WTC11 (cell line): ENCODE measurements at regions not wholly inside any gene's neighbourhood (a gene's known extent, or its start where the extent isn't known, plus 50 kb on each side); places are given as distances from the start of the nearest gene placed in this dataset.

ENCODE experiments used
- ATAC-seq: fragments of 200-7000 bp; cut with Tn5 transposase; 2 replicates; pipeline ENCODE4 v1.10.0; 2021; ENCODE audit warnings: mild to moderate bottlenecking, moderate library complexity
- CTCF ChIA-PET: fragments of 300-600 bp; sonication (Branson Sonifier 250); formaldehyde crosslinking; loops from one replicate; lab custom pipeline; 2021; ENCODE audit warnings: antibody characterized with exemption; lab: Charles Lee
- POLR2A ChIA-PET: fragments of 350-600 bp; sonication (Branson Sonifier 250); formaldehyde crosslinking; loops from one replicate; lab custom pipeline; 2021; ENCODE audit warnings: antibody characterized with exemption; lab: Charles Lee
- DNase-seq: peaks from one replicate; pipeline ENCODE4 v3.0.0; 2021; ENCODE audit warnings: low spot score
- H3K27ac Mint-ChIP-seq: 2 replicates; pipeline ENCODE4 v1.8.0; 2021; ENCODE audit warnings: mixed read lengths
- H3K27me3 Mint-ChIP-seq: 2 replicates; pipeline ENCODE4 v1.8.0; 2021; ENCODE audit warnings: low read depth, mild to moderate bottlenecking, moderate library complexity, mixed read lengths
- H3K36me3 Mint-ChIP-seq: 2 replicates; pipeline ENCODE4 v1.8.0; 2021; ENCODE audit warnings: mixed read lengths
- H3K4me1 Mint-ChIP-seq: 2 replicates; pipeline ENCODE4 v1.8.0; 2022; ENCODE audit warnings: mixed read lengths
- H3K4me3 Mint-ChIP-seq: 2 replicates; pipeline ENCODE4 v1.8.0; 2021; ENCODE audit warnings: mild to moderate bottlenecking, moderate library complexity, mixed read lengths
- H3K9me3 Mint-ChIP-seq: 2 replicates; pipeline ENCODE4 v1.8.0; 2021; ENCODE audit warnings: mixed read lengths
- CREB1 ChIP-seq: sonication (generic); formaldehyde crosslinking; IDR thresholded peaks from 2 replicates; pipeline ENCODE4 v1.8.0; 2023; ENCODE audit warnings: mild to moderate bottlenecking, missing genetic modification reagents
- ELF4 ChIP-seq: sonication (generic); formaldehyde crosslinking; IDR thresholded peaks from 2 replicates; pipeline ENCODE4 v1.8.1; 2022; ENCODE audit warnings: low read depth, mild to moderate bottlenecking, moderate library complexity, missing genetic modification reagents
- FOXJ3 ChIP-seq: sonication (generic); formaldehyde crosslinking; IDR thresholded peaks from 2 replicates; pipeline ENCODE4 v1.9.0; 2021; ENCODE audit warnings: missing genetic modification reagents, mild to moderate bottlenecking, borderline replicate concordance
- GRHL2 ChIP-seq: fragments of 250-450 bp; sonication (Bioruptor Pico); IDR thresholded peaks from 2 replicates; pipeline ENCODE4 v1.8.0; 2022; ENCODE audit warnings: mild to moderate bottlenecking, moderate library complexity; ENCODE audit not compliant: insufficient replicate concordance, severe bottlenecking
- KAT7 ChIP-seq: sonication (generic); formaldehyde crosslinking; IDR thresholded peaks from 2 replicates; pipeline ENCODE4 v1.8.1; 2023; ENCODE audit warnings: missing genetic modification reagents, mild to moderate bottlenecking, borderline replicate concordance
- NR2C2 ChIP-seq: sonication (generic); formaldehyde crosslinking; IDR thresholded peaks from 2 replicates; pipeline ENCODE4 v1.8.0; 2022; ENCODE audit warnings: mild to moderate bottlenecking, missing genetic modification reagents
- NR3C1 ChIP-seq: sonication (generic); formaldehyde crosslinking; conservative IDR thresholded peaks from 2 replicates; pipeline ENCODE4 v1.8.1; 2023; ENCODE audit warnings: low read depth, mild to moderate bottlenecking, missing genetic modification reagents
- OVOL2 ChIP-seq: fragments of 250-450 bp; sonication (Bioruptor Pico); IDR thresholded peaks from 2 replicates; pipeline ENCODE4 v1.9.0; 2021; ENCODE audit warnings: mild to moderate bottlenecking, borderline replicate concordance
- PRRX2 ChIP-seq: fragments of 250-450 bp; sonication (Bioruptor Pico); IDR thresholded peaks from 2 replicates; pipeline ENCODE4 v1.8.0; 2021; ENCODE audit warnings: mild to moderate bottlenecking
- SMAD3 ChIP-seq: sonication (generic); formaldehyde crosslinking; IDR thresholded peaks from 2 replicates; pipeline ENCODE4 v1.8.0; 2022; ENCODE audit warnings: missing genetic modification reagents, mild to moderate bottlenecking, borderline replicate concordance
- TP53 ChIP-seq: sonication (generic); formaldehyde crosslinking; IDR thresholded peaks from 2 replicates; pipeline ENCODE4 v1.8.1; 2023; ENCODE audit warnings: mild to moderate bottlenecking, missing genetic modification reagents
- ZNF396 ChIP-seq: fragments of 250-450 bp; sonication (Bioruptor Pico); IDR thresholded peaks from 2 replicates; pipeline ENCODE4 v1.8.0; 2021; ENCODE audit warnings: mild to moderate bottlenecking, moderate library complexity, borderline replicate concordance
- ZNF423 ChIP-seq: fragments of 250-450 bp; sonication (Bioruptor Pico); IDR thresholded peaks from 2 replicates; pipeline ENCODE4 v2.1.2; 2022; ENCODE audit warnings: mild to moderate bottlenecking, moderate library complexity
- TF ChIP-seq, protein P1 (sequence below): sonication (generic); formaldehyde crosslinking; conservative IDR thresholded peaks from 2 replicates; pipeline ENCODE4 v1.8.1; 2022; ENCODE audit warnings: mild to moderate bottlenecking, missing genetic modification reagents
- TF ChIP-seq, protein P2 (sequence below): fragments of 200-600 bp; IDR thresholded peaks from 2 replicates; pipeline ENCODE4 v1.8.0; 2022; ENCODE audit warnings: antibody characterized with exemption
- TF ChIP-seq, protein P3 (sequence below): fragments of 250-450 bp; sonication (Bioruptor Pico); IDR thresholded peaks from 2 replicates; pipeline ENCODE4 v2.1.2; 2022; ENCODE audit warnings: mild to moderate bottlenecking, moderate library complexity
- TF ChIP-seq, protein P4 (sequence below): sonication (generic); formaldehyde crosslinking; IDR thresholded peaks from 2 replicates; pipeline ENCODE4 v1.8.0; 2022; ENCODE audit warnings: mild to moderate bottlenecking, missing genetic modification reagents
- TF ChIP-seq, protein P5 (sequence below): fragments of 250-450 bp; sonication (Bioruptor Pico); IDR thresholded peaks from 2 replicates; pipeline ENCODE4 v1.8.0; 2021; ENCODE audit warnings: mild to moderate bottlenecking
- TF ChIP-seq, protein P6 (sequence below): sonication (generic); formaldehyde crosslinking; IDR thresholded peaks from 2 replicates; pipeline ENCODE4 v1.8.0; 2022; ENCODE audit warnings: mild to moderate bottlenecking, missing genetic modification reagents
- TF ChIP-seq, protein P7 (sequence below): fragments of 250-450 bp; sonication (Bioruptor Pico); IDR thresholded peaks from 2 replicates; pipeline ENCODE4 v1.9.0; 2021; ENCODE audit warnings: mild to moderate bottlenecking
- TF ChIP-seq, protein P8 (sequence below): sonication (generic); formaldehyde crosslinking; IDR thresholded peaks from 2 replicates; pipeline ENCODE4 v1.8.1; 2022; ENCODE audit warnings: mild to moderate bottlenecking, moderate library complexity, missing genetic modification reagents
- TF ChIP-seq, protein P9 (sequence below): fragments of 250-450 bp; sonication (Bioruptor Pico); conservative IDR thresholded peaks from 2 replicates; pipeline ENCODE4 v1.9.0; 2021; ENCODE audit warnings: mild to moderate bottlenecking
- TF ChIP-seq, protein P10 (sequence below): sonication (generic); formaldehyde crosslinking; IDR thresholded peaks from 2 replicates; pipeline ENCODE4 v1.8.1; 2023; ENCODE audit warnings: mild to moderate bottlenecking, moderate library complexity, missing genetic modification reagents

DNA sequence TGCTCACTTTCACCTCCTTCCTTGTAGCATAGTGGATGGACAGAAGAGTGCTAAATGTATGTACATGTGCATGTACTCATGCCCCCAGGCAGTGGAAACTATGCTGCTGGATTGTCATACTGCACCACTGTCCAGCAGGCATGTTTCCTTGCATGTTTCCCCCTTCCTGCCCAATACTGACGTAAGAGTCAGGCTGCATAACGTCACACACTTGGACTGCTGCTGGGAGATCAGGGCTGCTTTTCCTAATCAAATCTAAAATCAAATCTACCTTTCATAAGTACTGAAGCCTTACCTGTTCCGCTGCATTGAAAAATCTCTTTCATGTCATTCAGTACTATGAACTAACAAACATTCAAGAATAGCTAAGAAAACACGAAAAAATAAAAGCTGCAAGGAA is 67.9 kb upstream of the ROBO1 start:
- Mint-ChIP-seq H3K27me3 (no peaks in the 10 kb centered on the region), H3K4me1 (no peaks in the 10 kb centered on the region), H3K4me3 (no peak overlapping the region), H3K9me3 (peaks cover 20% of the 10 kb centered on the region), H3K36me3 (no peaks in the 10 kb centered on the region), H3K27ac (no peak overlapping the region)
- no peak for TF ChIP-seq ELF4
- TF ChIP-seq, protein P1, sequence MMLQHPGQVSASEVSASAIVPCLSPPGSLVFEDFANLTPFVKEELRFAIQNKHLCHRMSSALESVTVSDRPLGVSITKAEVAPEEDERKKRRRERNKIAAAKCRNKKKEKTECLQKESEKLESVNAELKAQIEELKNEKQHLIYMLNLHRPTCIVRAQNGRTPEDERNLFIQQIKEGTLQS (CRISPR knock-in tag) = no peak
- no peak for TF ChIP-seq CREB1 (CRISPR knock-in tag)
- TF ChIP-seq NR2C2 (CRISPR knock-in tag) = no peak
- TF ChIP-seq ZNF423 (CRISPR knock-in tag) = no peak
- TF ChIP-seq NR3C1 (CRISPR knock-in tag) = no peak
- TF ChIP-seq PRRX2 (CRISPR knock-in tag) = no peak
- TF ChIP-seq, protein P2, sequence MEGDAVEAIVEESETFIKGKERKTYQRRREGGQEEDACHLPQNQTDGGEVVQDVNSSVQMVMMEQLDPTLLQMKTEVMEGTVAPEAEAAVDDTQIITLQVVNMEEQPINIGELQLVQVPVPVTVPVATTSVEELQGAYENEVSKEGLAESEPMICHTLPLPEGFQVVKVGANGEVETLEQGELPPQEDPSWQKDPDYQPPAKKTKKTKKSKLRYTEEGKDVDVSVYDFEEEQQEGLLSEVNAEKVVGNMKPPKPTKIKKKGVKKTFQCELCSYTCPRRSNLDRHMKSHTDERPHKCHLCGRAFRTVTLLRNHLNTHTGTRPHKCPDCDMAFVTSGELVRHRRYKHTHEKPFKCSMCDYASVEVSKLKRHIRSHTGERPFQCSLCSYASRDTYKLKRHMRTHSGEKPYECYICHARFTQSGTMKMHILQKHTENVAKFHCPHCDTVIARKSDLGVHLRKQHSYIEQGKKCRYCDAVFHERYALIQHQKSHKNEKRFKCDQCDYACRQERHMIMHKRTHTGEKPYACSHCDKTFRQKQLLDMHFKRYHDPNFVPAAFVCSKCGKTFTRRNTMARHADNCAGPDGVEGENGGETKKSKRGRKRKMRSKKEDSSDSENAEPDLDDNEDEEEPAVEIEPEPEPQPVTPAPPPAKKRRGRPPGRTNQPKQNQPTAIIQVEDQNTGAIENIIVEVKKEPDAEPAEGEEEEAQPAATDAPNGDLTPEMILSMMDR = no peak
- TF ChIP-seq, protein P3, sequence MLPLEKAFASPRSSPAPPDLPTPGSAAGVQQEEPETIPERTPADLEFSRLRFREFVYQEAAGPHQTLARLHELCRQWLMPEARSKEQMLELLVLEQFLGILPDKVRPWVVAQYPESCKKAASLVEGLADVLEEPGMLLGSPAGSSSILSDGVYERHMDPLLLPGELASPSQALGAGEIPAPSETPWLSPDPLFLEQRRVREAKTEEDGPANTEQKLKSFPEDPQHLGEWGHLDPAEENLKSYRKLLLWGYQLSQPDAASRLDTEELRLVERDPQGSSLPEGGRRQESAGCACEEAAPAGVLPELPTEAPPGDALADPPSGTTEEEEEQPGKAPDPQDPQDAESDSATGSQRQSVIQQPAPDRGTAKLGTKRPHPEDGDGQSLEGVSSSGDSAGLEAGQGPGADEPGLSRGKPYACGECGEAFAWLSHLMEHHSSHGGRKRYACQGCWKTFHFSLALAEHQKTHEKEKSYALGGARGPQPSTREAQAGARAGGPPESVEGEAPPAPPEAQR (CRISPR knock-in tag) = no peak
- TF ChIP-seq, protein P4, sequence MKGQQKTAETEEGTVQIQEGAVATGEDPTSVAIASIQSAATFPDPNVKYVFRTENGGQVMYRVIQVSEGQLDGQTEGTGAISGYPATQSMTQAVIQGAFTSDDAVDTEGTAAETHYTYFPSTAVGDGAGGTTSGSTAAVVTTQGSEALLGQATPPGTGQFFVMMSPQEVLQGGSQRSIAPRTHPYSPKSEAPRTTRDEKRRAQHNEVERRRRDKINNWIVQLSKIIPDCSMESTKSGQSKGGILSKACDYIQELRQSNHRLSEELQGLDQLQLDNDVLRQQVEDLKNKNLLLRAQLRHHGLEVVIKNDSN = no peak
- TF ChIP-seq ZNF396 (CRISPR knock-in tag) = no peak
- TF ChIP-seq, protein P5, sequence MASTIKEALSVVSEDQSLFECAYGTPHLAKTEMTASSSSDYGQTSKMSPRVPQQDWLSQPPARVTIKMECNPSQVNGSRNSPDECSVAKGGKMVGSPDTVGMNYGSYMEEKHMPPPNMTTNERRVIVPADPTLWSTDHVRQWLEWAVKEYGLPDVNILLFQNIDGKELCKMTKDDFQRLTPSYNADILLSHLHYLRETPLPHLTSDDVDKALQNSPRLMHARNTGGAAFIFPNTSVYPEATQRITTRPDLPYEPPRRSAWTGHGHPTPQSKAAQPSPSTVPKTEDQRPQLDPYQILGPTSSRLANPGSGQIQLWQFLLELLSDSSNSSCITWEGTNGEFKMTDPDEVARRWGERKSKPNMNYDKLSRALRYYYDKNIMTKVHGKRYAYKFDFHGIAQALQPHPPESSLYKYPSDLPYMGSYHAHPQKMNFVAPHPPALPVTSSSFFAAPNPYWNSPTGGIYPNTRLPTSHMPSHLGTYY (CRISPR knock-in tag) = no peak
- ChIA-PET CTCF (no interaction called here), POLR2A (no interaction called here)
- no peak for ATAC-seq
- DNase-seq = no peak

DNA sequence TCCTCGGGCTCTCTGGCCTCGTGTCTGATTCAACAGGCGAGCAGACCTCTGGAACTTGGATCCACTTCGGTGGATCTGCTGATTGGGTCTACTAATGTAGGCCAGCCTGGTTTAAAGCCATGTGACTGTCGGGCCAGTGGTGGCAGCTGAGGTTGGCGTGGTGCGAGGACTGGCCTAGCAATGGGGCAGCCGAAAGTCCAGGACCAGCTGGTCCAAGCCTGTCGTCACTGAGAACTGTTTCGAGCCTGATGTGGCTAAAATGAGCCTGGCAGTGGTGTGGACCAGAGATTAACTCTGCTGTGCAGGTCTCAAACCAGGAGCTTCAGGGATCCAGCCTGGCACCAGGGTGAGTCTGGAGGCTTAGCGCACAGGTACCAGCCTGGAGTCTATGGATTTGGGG is 56.4 kb upstream of the ROBO1 start:
- CTCF ChIA-PET = no interaction called here
- TF ChIP-seq, protein P6, sequence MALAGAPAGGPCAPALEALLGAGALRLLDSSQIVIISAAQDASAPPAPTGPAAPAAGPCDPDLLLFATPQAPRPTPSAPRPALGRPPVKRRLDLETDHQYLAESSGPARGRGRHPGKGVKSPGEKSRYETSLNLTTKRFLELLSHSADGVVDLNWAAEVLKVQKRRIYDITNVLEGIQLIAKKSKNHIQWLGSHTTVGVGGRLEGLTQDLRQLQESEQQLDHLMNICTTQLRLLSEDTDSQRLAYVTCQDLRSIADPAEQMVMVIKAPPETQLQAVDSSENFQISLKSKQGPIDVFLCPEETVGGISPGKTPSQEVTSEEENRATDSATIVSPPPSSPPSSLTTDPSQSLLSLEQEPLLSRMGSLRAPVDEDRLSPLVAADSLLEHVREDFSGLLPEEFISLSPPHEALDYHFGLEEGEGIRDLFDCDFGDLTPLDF (CRISPR knock-in tag) = no peak
- no peak for TF ChIP-seq KAT7 (CRISPR knock-in tag)
- no peak for TF ChIP-seq TP53 (CRISPR knock-in tag)
- TF ChIP-seq, protein P7, sequence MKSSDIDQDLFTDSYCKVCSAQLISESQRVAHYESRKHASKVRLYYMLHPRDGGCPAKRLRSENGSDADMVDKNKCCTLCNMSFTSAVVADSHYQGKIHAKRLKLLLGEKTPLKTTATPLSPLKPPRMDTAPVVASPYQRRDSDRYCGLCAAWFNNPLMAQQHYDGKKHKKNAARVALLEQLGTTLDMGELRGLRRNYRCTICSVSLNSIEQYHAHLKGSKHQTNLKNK = no peak
- TF ChIP-seq, protein P1 (CRISPR knock-in tag) = no peak
- TF ChIP-seq, protein P8, sequence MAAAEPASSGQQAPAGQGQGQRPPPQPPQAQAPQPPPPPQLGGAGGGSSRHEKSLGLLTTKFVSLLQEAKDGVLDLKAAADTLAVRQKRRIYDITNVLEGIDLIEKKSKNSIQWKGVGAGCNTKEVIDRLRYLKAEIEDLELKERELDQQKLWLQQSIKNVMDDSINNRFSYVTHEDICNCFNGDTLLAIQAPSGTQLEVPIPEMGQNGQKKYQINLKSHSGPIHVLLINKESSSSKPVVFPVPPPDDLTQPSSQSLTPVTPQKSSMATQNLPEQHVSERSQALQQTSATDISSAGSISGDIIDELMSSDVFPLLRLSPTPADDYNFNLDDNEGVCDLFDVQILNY (CRISPR knock-in tag) = no peak
- TF ChIP-seq OVOL2 (CRISPR knock-in tag) = no peak
- TF ChIP-seq, protein P9, sequence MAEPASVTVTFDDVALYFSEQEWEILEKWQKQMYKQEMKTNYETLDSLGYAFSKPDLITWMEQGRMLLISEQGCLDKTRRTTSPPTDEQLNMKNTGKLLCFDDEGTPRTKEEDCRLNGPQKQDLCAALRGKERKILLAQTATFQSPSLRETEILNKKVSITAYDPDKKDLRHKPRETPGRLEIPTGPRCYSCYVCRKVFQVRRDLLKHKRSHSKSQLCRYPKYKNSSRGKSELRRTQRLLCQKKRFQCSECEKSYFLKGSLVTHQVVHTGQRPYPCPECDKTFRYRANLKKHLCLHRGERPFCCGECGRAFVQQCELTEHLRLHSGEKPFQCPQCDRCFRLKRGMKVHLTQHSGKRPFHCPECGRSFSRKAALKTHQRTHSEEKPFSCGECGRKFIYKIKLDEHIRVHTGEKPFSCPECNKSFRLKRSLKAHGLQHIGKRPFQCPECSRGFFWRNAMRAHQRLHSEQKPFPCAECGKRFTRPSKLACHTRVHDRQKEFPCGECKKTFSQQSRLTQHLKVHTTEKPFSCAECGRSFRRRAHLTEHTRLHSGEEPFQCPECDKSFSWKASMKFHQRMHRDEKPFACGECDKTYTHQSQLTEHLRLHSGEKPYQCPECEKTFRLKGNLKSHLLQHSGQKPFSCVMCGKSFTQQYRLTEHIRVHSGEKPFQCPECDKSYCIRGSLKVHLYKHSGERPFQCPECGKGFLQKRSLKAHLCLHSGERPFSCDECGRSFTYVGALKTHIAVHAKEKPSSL (CRISPR knock-in tag) = no peak
- no peak for TF ChIP-seq ELF4
- no peak for TF ChIP-seq GRHL2
- TF ChIP-seq FOXJ3 (CRISPR knock-in tag) = no peak
- TF ChIP-seq, protein P10, sequence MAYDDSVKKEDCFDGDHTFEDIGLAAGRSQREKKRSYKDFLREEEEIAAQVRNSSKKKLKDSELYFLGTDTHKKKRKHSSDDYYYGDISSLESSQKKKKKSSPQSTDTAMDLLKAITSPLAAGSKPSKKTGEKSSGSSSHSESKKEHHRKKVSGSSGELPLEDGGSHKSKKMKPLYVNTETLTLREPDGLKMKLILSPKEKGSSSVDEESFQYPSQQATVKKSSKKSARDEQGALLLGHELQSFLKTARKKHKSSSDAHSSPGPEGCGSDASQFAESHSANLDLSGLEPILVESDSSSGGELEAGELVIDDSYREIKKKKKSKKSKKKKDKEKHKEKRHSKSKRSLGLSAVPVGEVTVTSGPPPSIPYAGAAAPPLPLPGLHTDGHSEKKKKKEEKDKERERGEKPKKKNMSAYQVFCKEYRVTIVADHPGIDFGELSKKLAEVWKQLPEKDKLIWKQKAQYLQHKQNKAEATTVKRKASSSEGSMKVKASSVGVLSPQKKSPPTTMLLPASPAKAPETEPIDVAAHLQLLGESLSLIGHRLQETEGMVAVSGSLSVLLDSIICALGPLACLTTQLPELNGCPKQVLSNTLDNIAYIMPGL = no peak
- TF ChIP-seq SMAD3 (CRISPR knock-in tag) = no peak

More for the DNA sequence above, 56.4 kb upstream of the ROBO1 start:
- ATAC-seq (no peak), DNase-seq (no peak)
- Mint-ChIP-seq H3K27ac (no peak overlapping the region), H3K9me3 (0 out of 2 replicates have a peak, but pooled peaks cover under 1% of the 10 kb centered on the region), H3K4me1 (peaks cover 6% of the 10 kb centered on the region), H3K36me3 (no peaks in the 10 kb centered on the region), H3K27me3 (no peaks in the 10 kb centered on the region; the same call in 1 of the 2 replicates), H3K4me3 (no peak overlapping the region)
- POLR2A ChIA-PET = no interaction called here
